ENCODE measurements at regions not wholly inside any gene's neighbourhood (a gene's known extent, or its start where the extent isn't known, plus 50 kb on each side); places are given as distances from the start of the nearest gene placed in this dataset.

GRCh38 chr20:39107741-39108140 lies 145.6 kb downstream of the DHX35 start:
- peaks cover 7% of the 10 kb centered on the region for H3K9me3 Mint-ChIP-seq (ENCODE audit: low read depth)
- no peak overlapping the region for H3K4me3 Mint-ChIP-seq (ENCODE audit: low read depth)
- H3K36me3 Mint-ChIP-seq (ENCODE audit: insufficient read depth) = no peaks in the 10 kb centered on the region
- H3K27me3 Mint-ChIP-seq = peaks cover 38% of the 10 kb centered on the region
- H3K4me1 Mint-ChIP-seq (ENCODE audit: low read depth) = peaks cover 10% of the 10 kb centered on the region
- TF ChIP-seq, protein P1, sequence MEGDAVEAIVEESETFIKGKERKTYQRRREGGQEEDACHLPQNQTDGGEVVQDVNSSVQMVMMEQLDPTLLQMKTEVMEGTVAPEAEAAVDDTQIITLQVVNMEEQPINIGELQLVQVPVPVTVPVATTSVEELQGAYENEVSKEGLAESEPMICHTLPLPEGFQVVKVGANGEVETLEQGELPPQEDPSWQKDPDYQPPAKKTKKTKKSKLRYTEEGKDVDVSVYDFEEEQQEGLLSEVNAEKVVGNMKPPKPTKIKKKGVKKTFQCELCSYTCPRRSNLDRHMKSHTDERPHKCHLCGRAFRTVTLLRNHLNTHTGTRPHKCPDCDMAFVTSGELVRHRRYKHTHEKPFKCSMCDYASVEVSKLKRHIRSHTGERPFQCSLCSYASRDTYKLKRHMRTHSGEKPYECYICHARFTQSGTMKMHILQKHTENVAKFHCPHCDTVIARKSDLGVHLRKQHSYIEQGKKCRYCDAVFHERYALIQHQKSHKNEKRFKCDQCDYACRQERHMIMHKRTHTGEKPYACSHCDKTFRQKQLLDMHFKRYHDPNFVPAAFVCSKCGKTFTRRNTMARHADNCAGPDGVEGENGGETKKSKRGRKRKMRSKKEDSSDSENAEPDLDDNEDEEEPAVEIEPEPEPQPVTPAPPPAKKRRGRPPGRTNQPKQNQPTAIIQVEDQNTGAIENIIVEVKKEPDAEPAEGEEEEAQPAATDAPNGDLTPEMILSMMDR (IDR thresholded peaks at IDR 0.05; ENCODE audit: unreplicated experiment) = no peak
- no peak overlapping the region for H3K27ac Mint-ChIP-seq
- no peak for DNase-seq (ENCODE audit: low spot score, unreplicated experiment)

GRCh38 chr20:39106791-39107190 lies 144.6 kb downstream of the DHX35 start:
- H3K36me3 Mint-ChIP-seq (ENCODE audit: insufficient read depth) = no peaks in the 10 kb centered on the region
- H3K27ac Mint-ChIP-seq = no peak overlapping the region
- no peak overlapping the region for H3K4me3 Mint-ChIP-seq (ENCODE audit: low read depth)
- peaks cover 38% of the 10 kb centered on the region for H3K27me3 Mint-ChIP-seq
- peaks cover 7% of the 10 kb centered on the region for H3K9me3 Mint-ChIP-seq (ENCODE audit: low read depth)
- DNase-seq (ENCODE audit: low spot score, unreplicated experiment) = no peak
- TF ChIP-seq, protein P1 (IDR thresholded peaks at IDR 0.05; ENCODE audit: unreplicated experiment) = no peak
- H3K4me1 Mint-ChIP-seq (ENCODE audit: low read depth) = peaks cover 4% of the 10 kb centered on the region

DNA sequence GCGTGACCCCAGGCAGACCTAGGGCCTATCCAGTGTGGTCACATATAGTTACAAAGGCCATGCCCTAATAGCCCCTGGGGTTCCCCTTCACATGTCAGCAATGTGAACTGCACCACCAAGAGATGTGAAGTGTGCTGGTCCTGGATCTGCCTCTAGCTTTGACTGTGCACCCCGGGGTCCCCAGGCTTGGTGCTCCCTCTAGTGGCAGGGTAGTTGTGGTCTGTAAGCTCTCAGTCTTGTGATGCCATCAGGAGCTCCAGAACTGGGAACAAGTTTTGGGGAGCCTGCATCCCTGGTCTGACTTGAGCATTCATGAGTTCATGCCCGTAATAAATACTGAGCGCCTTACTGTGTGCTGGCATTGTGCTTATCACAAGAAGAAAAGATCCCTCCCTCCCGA lies 143.4 kb downstream of the DHX35 start:
- Mint-ChIP-seq H3K27me3 (peaks cover 34% of the 10 kb centered on the region), H3K9me3 (ENCODE audit: low read depth) (peaks cover 7% of the 10 kb centered on the region), H3K4me1 (ENCODE audit: low read depth) (peaks cover 3% of the 10 kb centered on the region), H3K27ac (no peak overlapping the region), H3K36me3 (ENCODE audit: insufficient read depth) (no peaks in the 10 kb centered on the region), H3K4me3 (ENCODE audit: low read depth) (no peak overlapping the region)
- TF ChIP-seq, protein P1 (IDR thresholded peaks at IDR 0.05; ENCODE audit: unreplicated experiment) = no peak
- DNase-seq (ENCODE audit: low spot score, unreplicated experiment) = no peak

GRCh38 chr20:39103732-39104131 lies 141.6 kb downstream of the DHX35 start:
- Mint-ChIP-seq H3K4me1 (ENCODE audit: low read depth) (no peaks in the 10 kb centered on the region), H3K27me3 (peaks cover 25% of the 10 kb centered on the region), H3K9me3 (ENCODE audit: low read depth) (peaks cover 7% of the 10 kb centered on the region), H3K36me3 (ENCODE audit: insufficient read depth) (no peaks in the 10 kb centered on the region), H3K27ac (no peak overlapping the region), H3K4me3 (ENCODE audit: low read depth) (no peak overlapping the region)
- TF ChIP-seq, protein P1 (IDR thresholded peaks at IDR 0.05; ENCODE audit: unreplicated experiment) = no peak
- no peak for DNase-seq (ENCODE audit: low spot score, unreplicated experiment)

- Mint-ChIP-seq H3K4me3 (ENCODE audit: low read depth) (no peak overlapping the region), H3K9me3 (ENCODE audit: low read depth) (peaks cover 7% of the 10 kb centered on the region), H3K36me3 (ENCODE audit: insufficient read depth) (no peaks in the 10 kb centered on the region), H3K4me1 (ENCODE audit: low read depth) (no peaks in the 10 kb centered on the region), H3K27ac (no peak overlapping the region), H3K27me3 (peaks cover 24% of the 10 kb centered on the region)
- TF ChIP-seq, protein P1 (IDR thresholded peaks at IDR 0.05; ENCODE audit: unreplicated experiment) = no peak
- DNase-seq (ENCODE audit: low spot score, unreplicated experiment) = no peak
These were observed 141.2 kb downstream of the DHX35 start for GRCh38 chr20:39103305-39103704.

Data from progenitor cell of endocrine pancreas (in vitro differentiated cells).